Astrocyte (in vitro differentiated cells and primary cell): ENCODE measurements at regions not wholly inside any gene's neighbourhood (a gene's known extent, or its start where the extent isn't known, plus 50 kb on each side); places are given as distances from the start of the nearest gene placed in this dataset.
"Not testable (repeated sequence)": the region's sequence is repeated elsewhere in the genome, so short reads cannot be mapped to it uniquely, and the experiment has no call there.

Experiments used
- DNase-seq: peaks from one replicate; pipeline ENCODE4 v3.0.0-alpha.2; 2010; ENCODE audit warnings: low read depth
- FAIRE-seq: peaks from 2 replicates; lab custom pipeline; 2011; peaks lifted over from hg19 to GRCh38; lab: Jason Lieb, UNC
- H2AFZ ChIP-seq: 2 replicates; pipeline ENCODE4 v1.6.0; 2012; ENCODE audit warnings: low read depth, low read length, inconsistent platforms
- H3K27ac ChIP-seq: 2 replicates; pipeline ENCODE4 v1.5.1; 2011; ENCODE audit warnings: low read depth, low read length, inconsistent platforms
- H3K27me3 ChIP-seq: 2 replicates; pipeline ENCODE4 v1.6.0; 2011; ENCODE audit warnings: low read length, inconsistent platforms; ENCODE audit not compliant: insufficient read depth
- H3K36me3 ChIP-seq: 2 replicates; pipeline ENCODE4 v1.5.1; 2011; ENCODE audit warnings: low read length, inconsistent platforms; ENCODE audit not compliant: insufficient read depth
- H3K4me1 ChIP-seq: 2 replicates; pipeline ENCODE4 v1.5.1; 2011; ENCODE audit warnings: low read length, inconsistent platforms; ENCODE audit not compliant: insufficient read depth
- H3K4me2 ChIP-seq: 2 replicates; pipeline ENCODE4 v1.6.0; 2012; ENCODE audit warnings: low read length, inconsistent platforms
- H3K4me3 ChIP-seq: 2 replicates; pipeline ENCODE4 v1.5.1; 2011; ENCODE audit warnings: low read depth, mild to moderate bottlenecking, low read length, inconsistent platforms; ENCODE audit not compliant: insufficient read depth
- H3K79me2 ChIP-seq: 2 replicates; pipeline ENCODE4 v1.6.0; 2012; ENCODE audit warnings: mild to moderate bottlenecking, low read length, inconsistent platforms; ENCODE audit not compliant: insufficient read depth
- H3K9ac ChIP-seq: 2 replicates; pipeline ENCODE4 v1.6.0; 2012; ENCODE audit warnings: mild to moderate bottlenecking, low read length, inconsistent platforms
- H3K9me3 ChIP-seq: 2 replicates; pipeline ENCODE4 v1.5.1; 2012; ENCODE audit warnings: low read depth, mild to moderate bottlenecking, low read length, inconsistent platforms; ENCODE audit not compliant: insufficient read depth
- H4K20me1 ChIP-seq: 2 replicates; pipeline ENCODE4 v1.6.0; 2012; ENCODE audit warnings: low read length, inconsistent platforms; ENCODE audit not compliant: insufficient read depth
- H3K27ac Mint-ChIP-seq: one replicate; pipeline ENCODE4 v1.8.0; 2021; ENCODE audit warnings: mild to moderate bottlenecking, mixed read lengths; ENCODE audit not compliant: unreplicated experiment
- H3K27me3 Mint-ChIP-seq: one replicate; pipeline ENCODE4 v1.8.0; 2021; ENCODE audit warnings: low read depth, mixed read lengths; ENCODE audit not compliant: unreplicated experiment
- H3K36me3 Mint-ChIP-seq: one replicate; pipeline ENCODE4 v1.8.0; 2021; ENCODE audit warnings: low read depth, mixed read lengths; ENCODE audit not compliant: unreplicated experiment
- H3K4me1 Mint-ChIP-seq: one replicate; pipeline ENCODE4 v1.8.0; 2021; ENCODE audit warnings: low read depth, mixed read lengths; ENCODE audit not compliant: unreplicated experiment
- H3K4me3 Mint-ChIP-seq: one replicate; pipeline ENCODE4 v1.8.0; 2021; ENCODE audit warnings: mild to moderate bottlenecking, moderate library complexity, mixed read lengths; ENCODE audit not compliant: unreplicated experiment
- H3K9me3 Mint-ChIP-seq: one replicate; pipeline ENCODE4 v1.8.0; 2021; ENCODE audit warnings: mild to moderate bottlenecking, mixed read lengths; ENCODE audit not compliant: unreplicated experiment
- EZH2 ChIP-seq: IDR thresholded peaks from 2 replicates; pipeline ENCODE4 v1.6.1; 2012; ENCODE audit warnings: mild to moderate bottlenecking, low read length, inconsistent platforms; ENCODE audit not compliant: insufficient read depth
- TF ChIP-seq, protein P1 (sequence below): IDR thresholded peaks from 2 replicates; pipeline ENCODE4 v1.5.1; 2011; ENCODE audit warnings: low read depth, mild to moderate bottlenecking, inconsistent platforms, low read length, moderate library complexity; ENCODE audit not compliant: insufficient read depth

DNA sequence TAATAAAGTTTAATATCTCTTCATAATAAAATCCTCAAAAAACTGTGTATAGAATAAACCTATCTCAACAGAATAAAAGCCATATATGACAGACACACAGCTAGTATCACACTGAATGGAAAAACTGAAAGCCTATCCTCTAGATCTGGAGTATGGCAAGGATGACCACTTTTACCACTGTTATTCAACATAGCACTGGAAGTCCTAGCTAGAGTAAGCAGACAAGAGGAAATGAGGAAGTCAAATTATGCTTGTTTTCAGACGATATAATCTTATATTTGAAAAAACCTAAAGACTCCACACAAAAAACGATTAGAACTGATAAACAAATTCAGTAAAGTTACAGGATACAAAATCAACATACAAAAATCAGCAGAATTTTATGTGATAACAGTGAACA, 57.4 kb upstream of the DIPK2A start:
- TF ChIP-seq, protein P1, sequence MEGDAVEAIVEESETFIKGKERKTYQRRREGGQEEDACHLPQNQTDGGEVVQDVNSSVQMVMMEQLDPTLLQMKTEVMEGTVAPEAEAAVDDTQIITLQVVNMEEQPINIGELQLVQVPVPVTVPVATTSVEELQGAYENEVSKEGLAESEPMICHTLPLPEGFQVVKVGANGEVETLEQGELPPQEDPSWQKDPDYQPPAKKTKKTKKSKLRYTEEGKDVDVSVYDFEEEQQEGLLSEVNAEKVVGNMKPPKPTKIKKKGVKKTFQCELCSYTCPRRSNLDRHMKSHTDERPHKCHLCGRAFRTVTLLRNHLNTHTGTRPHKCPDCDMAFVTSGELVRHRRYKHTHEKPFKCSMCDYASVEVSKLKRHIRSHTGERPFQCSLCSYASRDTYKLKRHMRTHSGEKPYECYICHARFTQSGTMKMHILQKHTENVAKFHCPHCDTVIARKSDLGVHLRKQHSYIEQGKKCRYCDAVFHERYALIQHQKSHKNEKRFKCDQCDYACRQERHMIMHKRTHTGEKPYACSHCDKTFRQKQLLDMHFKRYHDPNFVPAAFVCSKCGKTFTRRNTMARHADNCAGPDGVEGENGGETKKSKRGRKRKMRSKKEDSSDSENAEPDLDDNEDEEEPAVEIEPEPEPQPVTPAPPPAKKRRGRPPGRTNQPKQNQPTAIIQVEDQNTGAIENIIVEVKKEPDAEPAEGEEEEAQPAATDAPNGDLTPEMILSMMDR = no peak
- TF ChIP-seq EZH2 = no peak
- H3K27me3 Mint-ChIP-seq = no peaks in the 10 kb centered on the region
- Histone ChIP-seq H3K4me3 (no peak overlapping the region), H3K79me2 (no peaks in the 10 kb centered on the region), H3K27me3 (no peaks in the 10 kb centered on the region), H3K36me3 (no peaks in the 10 kb centered on the region), H2AFZ (no peak overlapping the region), H4K20me1 (no peaks in the 10 kb centered on the region), H3K27ac (no peak overlapping the region), H3K9me3 (no peaks in the 10 kb centered on the region), H3K4me2 (no peak overlapping the region), H3K9ac (no peak overlapping the region), H3K4me1 (no peaks in the 10 kb centered on the region)
- H3K4me3 Mint-ChIP-seq = no peak overlapping the region
- no peak for FAIRE-seq
- no peak for DNase-seq
- H3K27ac Mint-ChIP-seq = no peak overlapping the region
- H3K9me3 Mint-ChIP-seq = no peaks in the 10 kb centered on the region
- H3K4me1 Mint-ChIP-seq = no peaks in the 10 kb centered on the region
- H3K36me3 Mint-ChIP-seq = no peaks in the 10 kb centered on the region

DNA sequence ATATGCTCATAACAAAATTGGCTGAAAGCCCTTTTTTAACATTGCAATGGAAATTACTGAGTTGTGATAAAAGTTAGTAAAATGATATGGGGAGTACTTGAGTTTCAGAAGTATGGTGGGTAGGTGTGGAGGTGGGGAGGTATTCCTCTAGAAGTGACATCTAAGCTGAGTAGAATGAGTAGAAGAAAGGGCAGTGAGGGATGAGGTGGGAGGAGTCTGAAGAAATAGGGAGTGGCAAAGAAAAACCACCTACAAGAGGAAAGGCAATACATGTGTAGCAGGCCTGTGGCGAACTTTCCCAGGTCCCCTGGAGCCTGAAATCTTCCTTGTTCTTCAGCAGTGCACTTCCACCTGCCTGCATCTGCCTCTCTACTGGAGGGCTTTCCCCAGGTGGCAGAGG, 52.8 kb upstream of the DIPK2A start:
- H3K27ac ChIP-seq = no peak overlapping the region
- H3K9me3 ChIP-seq = no peaks in the 10 kb centered on the region
- H3K79me2 ChIP-seq = no peaks in the 10 kb centered on the region
- no peaks in the 10 kb centered on the region for H3K36me3 ChIP-seq
- H3K9ac ChIP-seq = no peak overlapping the region
- no peak overlapping the region for H3K27ac Mint-ChIP-seq
- FAIRE-seq = no peak
- no peak for TF ChIP-seq EZH2
- TF ChIP-seq, protein P1 = no peak
- H3K4me2 ChIP-seq = no peak overlapping the region
- H3K27me3 ChIP-seq = no peaks in the 10 kb centered on the region
- DNase-seq = no peak
- no peaks in the 10 kb centered on the region for H3K4me1 ChIP-seq
- H3K9me3 Mint-ChIP-seq = no peaks in the 10 kb centered on the region
- H3K4me1 Mint-ChIP-seq = no peaks in the 10 kb centered on the region
- H3K36me3 Mint-ChIP-seq = no peaks in the 10 kb centered on the region
- H2AFZ ChIP-seq = no peak overlapping the region
- H3K4me3 Mint-ChIP-seq = no peak overlapping the region
- no peaks in the 10 kb centered on the region for H3K27me3 Mint-ChIP-seq
- no peak overlapping the region for H3K4me3 ChIP-seq
- no peaks in the 10 kb centered on the region for H4K20me1 ChIP-seq

DNA sequence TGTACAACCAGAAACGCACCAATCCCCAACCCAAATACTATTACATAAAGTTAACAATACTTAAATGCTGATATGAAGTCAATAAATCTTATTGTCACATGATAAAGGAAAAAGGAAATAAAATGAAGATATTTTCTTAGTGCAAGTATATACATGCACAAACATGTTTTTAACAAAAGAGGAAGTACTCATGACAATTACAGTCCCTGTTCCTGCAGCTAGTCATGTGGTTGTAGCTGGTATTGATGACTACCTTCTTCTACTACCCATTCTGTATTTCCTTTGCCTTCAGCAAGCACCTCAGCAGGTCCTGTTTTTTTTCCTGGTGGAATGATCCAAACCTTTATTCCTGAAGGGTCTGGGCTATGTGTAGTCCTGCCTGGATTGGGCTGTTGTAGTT, 50.4 kb upstream of the DIPK2A start:
- H3K36me3 ChIP-seq, H4K20me1 ChIP-seq, H3K4me2 ChIP-seq, H3K4me1 ChIP-seq, H3K4me3 Mint-ChIP-seq, H3K27ac ChIP-seq, H3K9me3 ChIP-seq, H3K4me3 ChIP-seq, H3K4me1 Mint-ChIP-seq, H2AFZ ChIP-seq, H3K79me2 ChIP-seq, DNase-seq, H3K27me3 ChIP-seq, H3K27me3 Mint-ChIP-seq, H3K36me3 Mint-ChIP-seq, FAIRE-seq, H3K9ac ChIP-seq, H3K9me3 Mint-ChIP-seq, H3K27ac Mint-ChIP-seq: not testable (repeated sequence)
